Mammary epithelial cell (primary cell): ENCODE measurements at regions not wholly inside any gene's neighbourhood (a gene's known extent, or its start where the extent isn't known, plus 50 kb on each side); places are given as distances from the start of the nearest gene placed in this dataset.

Experiments
- EZH2 ChIP-seq: IDR thresholded peaks from 2 replicates; pipeline ENCODE4 v1.6.1; 2012; ENCODE audit warnings: low read length, inconsistent platforms, borderline replicate concordance
- TF ChIP-seq, protein P1 (sequence below), 2 donors: IDR thresholded peaks in 1 of 2; conservative IDR thresholded peaks in 1 of 2; 2 replicates each; pipeline ENCODE4 v1.5.1; 2011 to 2012; ENCODE audit warnings: inconsistent platforms in 2 of 2, low read length in 2 of 2, mild to moderate bottlenecking in 2 of 2, control low read depth in 1 of 2, low read depth in 1 of 2; ENCODE audit not compliant: insufficient read depth in 1 of 2; ENCODE audit errors: extremely low read depth in 1 of 2

DNA sequence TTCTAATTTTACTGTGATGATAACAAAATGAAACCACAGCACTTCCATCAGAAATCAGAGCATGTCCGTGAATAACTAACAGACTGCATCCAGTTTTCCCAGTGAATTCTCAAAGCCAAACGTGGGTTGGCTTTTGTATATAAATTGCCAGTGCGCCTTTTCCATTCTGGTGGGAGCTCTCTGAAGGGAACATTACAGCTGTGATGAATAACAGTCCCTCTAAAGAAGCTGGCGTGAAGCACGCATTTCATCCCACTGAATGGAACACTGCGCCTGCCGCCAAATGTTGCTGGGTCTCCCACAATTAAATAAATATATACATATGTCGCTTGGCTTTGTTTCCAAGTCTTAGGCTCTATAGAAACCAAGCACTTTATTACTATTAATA lies 113.0 kb upstream of the PFN2 start:
- TF ChIP-seq, protein P1, sequence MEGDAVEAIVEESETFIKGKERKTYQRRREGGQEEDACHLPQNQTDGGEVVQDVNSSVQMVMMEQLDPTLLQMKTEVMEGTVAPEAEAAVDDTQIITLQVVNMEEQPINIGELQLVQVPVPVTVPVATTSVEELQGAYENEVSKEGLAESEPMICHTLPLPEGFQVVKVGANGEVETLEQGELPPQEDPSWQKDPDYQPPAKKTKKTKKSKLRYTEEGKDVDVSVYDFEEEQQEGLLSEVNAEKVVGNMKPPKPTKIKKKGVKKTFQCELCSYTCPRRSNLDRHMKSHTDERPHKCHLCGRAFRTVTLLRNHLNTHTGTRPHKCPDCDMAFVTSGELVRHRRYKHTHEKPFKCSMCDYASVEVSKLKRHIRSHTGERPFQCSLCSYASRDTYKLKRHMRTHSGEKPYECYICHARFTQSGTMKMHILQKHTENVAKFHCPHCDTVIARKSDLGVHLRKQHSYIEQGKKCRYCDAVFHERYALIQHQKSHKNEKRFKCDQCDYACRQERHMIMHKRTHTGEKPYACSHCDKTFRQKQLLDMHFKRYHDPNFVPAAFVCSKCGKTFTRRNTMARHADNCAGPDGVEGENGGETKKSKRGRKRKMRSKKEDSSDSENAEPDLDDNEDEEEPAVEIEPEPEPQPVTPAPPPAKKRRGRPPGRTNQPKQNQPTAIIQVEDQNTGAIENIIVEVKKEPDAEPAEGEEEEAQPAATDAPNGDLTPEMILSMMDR (conservative IDR thresholded peaks at IDR 0.05 in 1 of 2, IDR thresholded peaks at IDR 0.05 in 1 of 2; ENCODE audit: extremely low read depth in 1 of 2, insufficient read depth in 1 of 2, low read depth in 1 of 2, low read length in 2 of 2): no peak
- no peak for TF ChIP-seq EZH2
